Adipocyte (in vitro differentiated cells): ENCODE measurements at regions not wholly inside any gene's neighbourhood (a gene's known extent, or its start where the extent isn't known, plus 50 kb on each side); places are given as distances from the start of the nearest gene placed in this dataset.
"Not testable (repeated sequence)": the region's sequence is repeated elsewhere in the genome, so short reads cannot be mapped to it uniquely, and the experiment has no call there.

Experiments used
- DNase-seq: peaks from one replicate; pipeline ENCODE4 v3.0.0-alpha.2; 2015; ENCODE audit warnings: low read depth
- H3K27me3 ChIP-seq: replicated peaks from 2 replicates; pipeline ENCODE4 v1.7.0; 2013; ENCODE audit warnings: mild to moderate bottlenecking, low read length, moderate library complexity; ENCODE audit not compliant: control insufficient read depth, insufficient read depth
- H3K36me3 ChIP-seq: 2 replicates; pipeline ENCODE4 v1.7.0; 2013; ENCODE audit warnings: low read length, mild to moderate bottlenecking, moderate library complexity; ENCODE audit not compliant: control insufficient read depth, insufficient read depth, severe bottlenecking
- H3K4me1 ChIP-seq: 2 replicates; pipeline ENCODE4 v1.7.0; 2013; ENCODE audit warnings: mild to moderate bottlenecking, low read length, moderate library complexity; ENCODE audit not compliant: control insufficient read depth, insufficient read depth
- H3K4me3 ChIP-seq: 2 replicates; pipeline ENCODE4 v1.7.0; 2013; ENCODE audit warnings: mild to moderate bottlenecking, low read length, moderate library complexity
- H3K9ac ChIP-seq: 2 replicates; pipeline ENCODE4 v1.7.0; 2013; ENCODE audit warnings: mild to moderate bottlenecking, low read length, moderate library complexity
- H3K9me3 ChIP-seq: 2 replicates; pipeline ENCODE4 v1.7.0; 2013; ENCODE audit warnings: mild to moderate bottlenecking, low read length, moderate library complexity; ENCODE audit not compliant: control insufficient read depth

GRCh38 chr3:8001712-8002111 lies 499.9 kb upstream of the LMCD1 start:
- H3K9me3 ChIP-seq = no peaks in the 10 kb centered on the region
- no peak for DNase-seq
- H3K4me3 ChIP-seq = no peak overlapping the region
- no peak overlapping the region for H3K9ac ChIP-seq
- H3K27me3 ChIP-seq = no peaks in the 10 kb centered on the region
- no peaks in the 10 kb centered on the region for H3K4me1 ChIP-seq
- H3K36me3 ChIP-seq = no peaks in the 10 kb centered on the region

- no peaks in the 10 kb centered on the region for H3K4me1 ChIP-seq
- no peaks in the 10 kb centered on the region for H3K27me3 ChIP-seq
- H3K36me3 ChIP-seq = no peaks in the 10 kb centered on the region
- H3K4me3 ChIP-seq = no peak overlapping the region
- DNase-seq = no peak
- H3K9ac ChIP-seq = no peak overlapping the region
- no peaks in the 10 kb centered on the region for H3K9me3 ChIP-seq
These were observed 489.7 kb upstream of the LMCD1 start for GRCh38 chr3:8011902-8012301.

DNA sequence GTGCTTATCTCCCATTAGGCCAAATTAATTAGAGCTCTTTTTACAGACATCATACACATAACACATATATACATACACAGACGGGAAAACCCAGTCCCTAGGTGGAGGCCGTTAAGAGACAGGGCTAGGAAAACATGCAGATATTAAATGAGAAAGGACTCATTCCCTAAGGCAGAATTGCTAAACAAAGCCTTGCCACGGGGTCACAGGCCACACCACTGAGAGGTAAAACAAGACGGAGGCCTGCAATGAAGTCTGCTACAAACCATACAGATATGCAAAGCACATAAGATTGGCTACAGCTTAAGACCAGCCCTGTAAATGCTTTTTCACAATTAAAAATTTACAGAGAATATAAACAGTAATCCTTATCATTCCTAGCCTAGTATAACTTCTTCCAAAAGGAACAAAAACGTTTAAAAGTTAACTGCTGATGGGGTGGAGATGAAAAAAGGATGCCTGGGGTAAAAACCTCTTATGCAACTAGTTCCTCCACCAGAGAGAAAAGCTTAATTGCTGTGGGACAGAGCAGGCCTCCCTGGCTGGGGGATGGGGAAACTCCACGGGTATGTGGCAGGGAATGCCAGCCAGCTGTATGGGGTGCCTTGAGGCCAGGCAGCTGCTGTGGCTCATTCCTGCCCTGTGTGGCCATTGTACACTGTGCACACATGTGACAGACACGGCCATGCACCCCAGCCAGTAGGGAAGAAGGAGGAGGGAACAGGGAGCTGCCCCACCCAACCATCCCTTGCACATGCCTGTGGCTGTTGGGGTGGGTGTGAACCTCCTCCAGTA lies 481.4 kb upstream of the LMCD1 start:
- no peak for DNase-seq
- H3K4me3 ChIP-seq = no peak overlapping the region
- H3K9me3 ChIP-seq = peaks cover 24% of the 10 kb centered on the region

DNA sequence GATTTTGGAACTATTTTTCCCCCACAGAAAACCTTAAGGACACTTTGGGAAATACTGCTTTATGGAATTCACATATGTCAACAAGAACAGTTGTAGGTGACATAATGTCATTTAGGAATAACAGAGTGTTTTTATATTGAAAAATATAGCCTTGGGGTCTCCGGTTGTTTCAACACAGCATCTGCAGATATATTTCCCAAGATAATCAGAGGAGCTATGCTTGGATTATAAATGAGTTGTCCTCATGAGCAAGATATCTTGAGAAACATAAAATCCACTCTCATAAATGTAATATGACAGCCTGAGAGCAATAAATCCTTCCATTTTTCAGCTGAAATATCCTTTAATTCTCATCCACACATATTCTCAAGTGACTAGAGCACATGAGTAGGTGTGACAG lies 473.7 kb upstream of the LMCD1 start:
- no peak overlapping the region for H3K4me3 ChIP-seq
- H3K9ac ChIP-seq = no peak overlapping the region
- no peaks in the 10 kb centered on the region for H3K27me3 ChIP-seq
- DNase-seq = no peak
- H3K4me1 ChIP-seq = no peaks in the 10 kb centered on the region
- H3K9me3 ChIP-seq = no peaks in the 10 kb centered on the region
- no peaks in the 10 kb centered on the region for H3K36me3 ChIP-seq

More for the DNA sequence above, 481.4 kb upstream of the LMCD1 start:
- no peaks in the 10 kb centered on the region for H3K4me1 ChIP-seq
- no peak overlapping the region for H3K9ac ChIP-seq
- H3K27me3 ChIP-seq = no peaks in the 10 kb centered on the region
- H3K36me3 ChIP-seq = no peaks in the 10 kb centered on the region

GRCh38 chr3:8050283-8050682 lies 451.3 kb upstream of the LMCD1 start:
- Histone ChIP-seq H3K9me3 (no peaks in the 10 kb centered on the region), H3K4me3 (no peak overlapping the region), H3K27me3 (no peaks in the 10 kb centered on the region), H3K36me3 (no peaks in the 10 kb centered on the region), H3K4me1 (peaks cover 3% of the 10 kb centered on the region), H3K9ac (no peak overlapping the region)
- no peak for DNase-seq

GRCh38 chr3:8052659-8053058 lies 449.0 kb upstream of the LMCD1 start:
- H3K36me3 ChIP-seq = no peaks in the 10 kb centered on the region
- no peak for DNase-seq
- H3K27me3 ChIP-seq = no peaks in the 10 kb centered on the region

GRCh38 chr3:8068135-8068534 lies 433.5 kb upstream of the LMCD1 start:
- H3K27me3 ChIP-seq, H3K9me3 ChIP-seq, H3K36me3 ChIP-seq, H3K4me3 ChIP-seq, H3K4me1 ChIP-seq, DNase-seq, H3K9ac ChIP-seq: not testable (repeated sequence)

More at GRCh38 chr3:8052659-8053058, 449.0 kb upstream of the LMCD1 start:
- Histone ChIP-seq H3K4me3 (no peak overlapping the region), H3K9ac (no peak overlapping the region), H3K9me3 (no peaks in the 10 kb centered on the region), H3K4me1 (peaks cover 3% of the 10 kb centered on the region)

DNA sequence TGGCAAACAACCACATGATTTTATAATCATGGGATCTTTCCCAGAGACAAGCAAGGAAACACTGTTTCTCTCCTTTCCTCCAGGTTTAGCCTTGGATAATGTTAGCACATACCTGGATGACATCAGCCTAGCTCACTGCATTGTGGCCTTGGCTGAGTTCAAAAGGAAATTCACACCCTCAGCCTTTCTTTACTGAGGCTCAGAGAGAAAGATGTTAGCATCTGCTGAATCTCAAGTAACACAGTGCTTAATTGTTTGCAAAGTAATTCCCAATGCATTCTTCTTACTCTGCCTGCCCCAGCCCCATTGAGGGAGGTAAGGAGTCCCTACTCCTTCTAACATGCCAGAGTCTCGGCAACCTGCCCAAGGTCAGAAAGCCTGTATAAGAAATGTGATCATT lies 432.2 kb upstream of the LMCD1 start:
- H3K27me3 ChIP-seq = no peaks in the 10 kb centered on the region
- H3K4me1 ChIP-seq = no peaks in the 10 kb centered on the region
- no peak overlapping the region for H3K9ac ChIP-seq
- H3K9me3 ChIP-seq = no peaks in the 10 kb centered on the region
- no peak for DNase-seq
- no peaks in the 10 kb centered on the region for H3K36me3 ChIP-seq
- H3K4me3 ChIP-seq = no peak overlapping the region

GRCh38 chr3:8070011-8070410 lies 431.6 kb upstream of the LMCD1 start:
- H3K27me3 ChIP-seq = no peaks in the 10 kb centered on the region
- no peaks in the 10 kb centered on the region for H3K9me3 ChIP-seq
- DNase-seq = no peak
- no peak overlapping the region for H3K9ac ChIP-seq
- no peak overlapping the region for H3K4me3 ChIP-seq
- no peaks in the 10 kb centered on the region for H3K36me3 ChIP-seq
- H3K4me1 ChIP-seq = no peaks in the 10 kb centered on the region

DNA sequence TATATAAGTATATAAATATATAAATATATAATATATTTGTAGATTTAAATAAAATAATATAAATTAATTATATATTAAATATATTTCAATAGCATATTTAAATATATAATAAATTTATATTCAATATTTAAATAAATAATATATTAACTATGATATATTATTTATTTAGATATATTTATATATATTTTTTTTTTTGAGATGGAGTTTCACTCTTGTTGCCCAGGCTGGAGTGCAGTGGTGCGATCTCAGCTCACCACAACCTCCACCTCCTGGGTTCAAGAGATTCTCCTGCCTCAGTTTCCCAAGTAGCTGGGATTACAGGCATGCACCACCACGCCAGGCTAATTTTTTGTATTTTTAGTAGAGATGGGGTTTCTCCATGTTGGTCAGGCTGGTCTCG lies 426.9 kb upstream of the LMCD1 start:
- H3K36me3 ChIP-seq, H3K4me3 ChIP-seq, DNase-seq, H3K9ac ChIP-seq, H3K4me1 ChIP-seq, H3K27me3 ChIP-seq, H3K9me3 ChIP-seq: not testable (repeated sequence)

GRCh38 chr3:8077126-8077525 lies 424.5 kb upstream of the LMCD1 start:
- no peaks in the 10 kb centered on the region for H3K9me3 ChIP-seq
- H3K4me1 ChIP-seq = no peaks in the 10 kb centered on the region
- H3K4me3 ChIP-seq = no peak overlapping the region
- no peaks in the 10 kb centered on the region for H3K27me3 ChIP-seq
- no peaks in the 10 kb centered on the region for H3K36me3 ChIP-seq
- no peak overlapping the region for H3K9ac ChIP-seq
- no peak for DNase-seq

GRCh38 chr3:8080464-8080863 lies 421.2 kb upstream of the LMCD1 start:
- no peak overlapping the region for H3K9ac ChIP-seq
- H3K36me3 ChIP-seq = no peaks in the 10 kb centered on the region
- no peak for DNase-seq
- H3K4me1 ChIP-seq = no peaks in the 10 kb centered on the region
- no peak overlapping the region for H3K4me3 ChIP-seq
- H3K27me3 ChIP-seq = no peaks in the 10 kb centered on the region
- no peaks in the 10 kb centered on the region for H3K9me3 ChIP-seq
